ENCODE measurements at regions not wholly inside any gene's neighbourhood (a gene's known extent, or its start where the extent isn't known, plus 50 kb on each side); places are given as distances from the start of the nearest gene placed in this dataset.
A peak's percentile ranks its signal among the peaks of the same experiment; 100 is the strongest.

DNA sequence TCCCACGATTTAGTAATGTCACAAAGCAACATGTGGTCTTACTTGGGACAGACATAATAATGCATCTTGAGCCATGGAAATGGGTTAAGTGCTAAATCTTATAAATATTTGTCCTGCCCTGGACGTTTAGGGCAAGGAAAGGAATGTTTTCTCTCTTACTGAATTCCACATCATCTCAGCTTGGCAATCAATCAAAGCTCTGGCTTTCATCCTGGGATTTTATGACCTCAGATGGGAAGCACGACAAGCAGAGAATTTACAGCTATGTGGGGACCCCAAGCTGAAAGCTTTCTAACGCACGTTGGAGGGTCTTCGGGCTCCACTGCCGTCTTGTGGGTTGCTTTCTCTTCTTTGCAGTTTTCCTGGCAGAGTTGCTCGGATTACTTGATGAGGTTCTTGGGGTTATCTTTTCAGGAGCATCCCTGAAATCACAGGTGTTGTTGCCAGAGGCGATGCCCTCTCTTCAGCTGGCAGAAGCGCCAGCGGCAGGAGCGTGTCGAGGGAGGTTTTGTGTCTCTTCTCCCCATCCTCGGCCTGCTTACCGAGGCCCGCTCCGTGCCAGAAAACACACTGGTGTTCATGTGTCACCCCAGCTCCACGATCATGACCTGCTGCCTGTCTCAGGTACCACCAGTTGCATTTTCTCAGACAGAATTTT, 73.4 kb upstream of the FRMD1 start:
- Mint-ChIP-seq H3K4me3 (no peak overlapping the region), H3K9me3 (no peaks in the 10 kb centered on the region), H3K27me3 (ENCODE audit: low read depth) (peaks cover 10% of the 10 kb centered on the region), H3K36me3 (ENCODE audit: insufficient read depth in 1 of 3, low read depth in 3 of 3) (no peaks in the 10 kb centered on the region), H3K4me1 (peaks cover 44 to 47% of the 10 kb centered on the region in 2 experiments), H3K27ac (no peak overlapping the region)
- Histone ChIP-seq H3K4me1 (ENCODE audit: insufficient read depth, low read length) (peaks cover 3% of the 10 kb centered on the region; the same call in 1 of the 2 replicates), H3K4ac (ENCODE audit: low read depth, low read length) (no peak overlapping the region), H3K9me3 (ENCODE audit: control insufficient read depth, low read depth, low read length) (no peaks in the 10 kb centered on the region), H3T11ph (ENCODE audit: low read length) (no peak overlapping the region), H2AFZ (ENCODE audit: low read length) (no peak overlapping the region), H2BK120ac (ENCODE audit: low read depth, low read length, poor library complexity, severe bottlenecking) (no peak overlapping the region), H3K23me2 (ENCODE audit: insufficient read length, low read depth, low read length, poor library complexity, severe bottlenecking) (peaks cover 5% of the 10 kb centered on the region), H3K27me3 (ENCODE audit: insufficient read depth, low read length) (no peaks in the 10 kb centered on the region), H3K79me1 (ENCODE audit: insufficient read depth, low read depth, low read length, poor library complexity, severe bottlenecking) (no peaks in the 10 kb centered on the region), H3K9ac (ENCODE audit: extremely low read depth, insufficient read length, low read length) (no peak overlapping the region), H3K27ac (ENCODE audit: insufficient read length, low read depth, low read length) (no peak overlapping the region), H2BK15ac (ENCODE audit: low read depth, low read length) (no peak overlapping the region), H4K91ac (ENCODE audit: insufficient read length, low read depth, low read length) (no peak overlapping the region), H3K4me2 (ENCODE audit: insufficient read depth, insufficient read length, low read length) (no peak overlapping the region), H2AK5ac (ENCODE audit: insufficient read length, low read length) (peak overlapping the region; percentile 19), H3K79me2 (ENCODE audit: insufficient read depth, low read length) (no peaks in the 10 kb centered on the region), H2BK5ac (ENCODE audit: insufficient read length, low read length) (no peak overlapping the region), H4K5ac (ENCODE audit: insufficient read length, low read depth, low read length) (no peak overlapping the region), H2BK20ac (ENCODE audit: low read depth, low read length, poor library complexity, severe bottlenecking) (no peak overlapping the region), H3K14ac (ENCODE audit: insufficient read depth, low read length) (no peak overlapping the region), H3K56ac (ENCODE audit: insufficient read length, low read depth, low read length) (no peak overlapping the region), H4K20me1 (ENCODE audit: control insufficient read depth, insufficient read depth, insufficient read length) (no peaks in the 10 kb centered on the region), H3K23ac (ENCODE audit: insufficient read length, low read depth, low read length) (no peak overlapping the region), H4K8ac (replicated peaks; ENCODE audit: insufficient read length, low read depth, low read length) (no peak overlapping the region), H3K18ac (ENCODE audit: insufficient read length, low read depth, low read length) (no peak overlapping the region), H2BK12ac (ENCODE audit: insufficient read length, low read depth, low read length) (no peak overlapping the region)
- no peak for DNase-seq
- TF ChIP-seq, protein P1, sequence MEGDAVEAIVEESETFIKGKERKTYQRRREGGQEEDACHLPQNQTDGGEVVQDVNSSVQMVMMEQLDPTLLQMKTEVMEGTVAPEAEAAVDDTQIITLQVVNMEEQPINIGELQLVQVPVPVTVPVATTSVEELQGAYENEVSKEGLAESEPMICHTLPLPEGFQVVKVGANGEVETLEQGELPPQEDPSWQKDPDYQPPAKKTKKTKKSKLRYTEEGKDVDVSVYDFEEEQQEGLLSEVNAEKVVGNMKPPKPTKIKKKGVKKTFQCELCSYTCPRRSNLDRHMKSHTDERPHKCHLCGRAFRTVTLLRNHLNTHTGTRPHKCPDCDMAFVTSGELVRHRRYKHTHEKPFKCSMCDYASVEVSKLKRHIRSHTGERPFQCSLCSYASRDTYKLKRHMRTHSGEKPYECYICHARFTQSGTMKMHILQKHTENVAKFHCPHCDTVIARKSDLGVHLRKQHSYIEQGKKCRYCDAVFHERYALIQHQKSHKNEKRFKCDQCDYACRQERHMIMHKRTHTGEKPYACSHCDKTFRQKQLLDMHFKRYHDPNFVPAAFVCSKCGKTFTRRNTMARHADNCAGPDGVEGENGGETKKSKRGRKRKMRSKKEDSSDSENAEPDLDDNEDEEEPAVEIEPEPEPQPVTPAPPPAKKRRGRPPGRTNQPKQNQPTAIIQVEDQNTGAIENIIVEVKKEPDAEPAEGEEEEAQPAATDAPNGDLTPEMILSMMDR (conservative IDR thresholded peaks at IDR 0.05): no peak
- no CpG with 5 or more reads among the region's 18 CpGs for WGBS (ENCODE audit: extremely low coverage, insufficient read length, low lambda C conversion rate)
